ENCODE measurements at regions not wholly inside any gene's neighbourhood (a gene's known extent, or its start where the extent isn't known, plus 50 kb on each side); places are given as distances from the start of the nearest gene placed in this dataset.
"Not testable (repeated sequence)": the region's sequence is repeated elsewhere in the genome, so short reads cannot be mapped to it uniquely, and the experiment has no call there.

- no peaks in the 10 kb centered on the region for H3K27me3 ChIP-seq (ENCODE audit: control insufficient read depth, insufficient read depth, low read length)
- H3K4me3 ChIP-seq (ENCODE audit: insufficient read depth, low read depth, low read length), result no peak overlapping the region
- no peak for DNase-seq
- H3K36me3 ChIP-seq (replicated peaks; ENCODE audit: control insufficient read depth, insufficient read depth, low read length), result no peaks in the 10 kb centered on the region
These were observed 105.6 kb upstream of the PMEPA1 start for GRCh38 chr20:57815405-57815804.

DNA sequence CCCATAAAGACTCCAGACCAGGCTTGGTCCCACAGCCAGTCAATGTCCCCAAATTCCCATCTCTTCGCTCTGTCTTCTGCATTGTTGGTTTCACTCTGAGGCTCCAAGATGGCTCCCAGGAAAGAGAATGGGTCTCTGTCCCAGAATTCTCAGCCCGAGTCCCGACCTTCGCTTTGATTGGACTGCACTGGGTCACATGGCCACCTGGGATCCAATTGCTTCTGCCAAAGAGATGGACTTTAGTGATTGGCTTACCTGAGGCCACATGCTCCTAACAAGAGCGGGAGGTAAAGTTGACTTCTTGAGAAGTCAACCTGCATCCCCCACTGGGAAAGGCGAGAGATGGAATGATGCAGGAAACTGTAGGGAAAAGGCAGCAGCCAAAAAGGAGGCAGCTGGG is 104.7 kb upstream of the PMEPA1 start:
- Histone ChIP-seq H3K27me3 (ENCODE audit: control insufficient read depth, insufficient read depth, low read length) (no peaks in the 10 kb centered on the region), H3K36me3 (replicated peaks; ENCODE audit: control insufficient read depth, insufficient read depth, low read length) (no peaks in the 10 kb centered on the region), H3K4me3 (ENCODE audit: insufficient read depth, low read depth, low read length) (no peak overlapping the region)
- DNase-seq, result no peak

- DNase-seq, result no peak
- H3K4me3 ChIP-seq (ENCODE audit: insufficient read depth, low read depth, low read length), result no peak overlapping the region
- H3K27me3 ChIP-seq (ENCODE audit: control insufficient read depth, insufficient read depth, low read length), result no peaks in the 10 kb centered on the region
These were observed 103.9 kb upstream of the PMEPA1 start for GRCh38 chr20:57813509-57814269.

DNA sequence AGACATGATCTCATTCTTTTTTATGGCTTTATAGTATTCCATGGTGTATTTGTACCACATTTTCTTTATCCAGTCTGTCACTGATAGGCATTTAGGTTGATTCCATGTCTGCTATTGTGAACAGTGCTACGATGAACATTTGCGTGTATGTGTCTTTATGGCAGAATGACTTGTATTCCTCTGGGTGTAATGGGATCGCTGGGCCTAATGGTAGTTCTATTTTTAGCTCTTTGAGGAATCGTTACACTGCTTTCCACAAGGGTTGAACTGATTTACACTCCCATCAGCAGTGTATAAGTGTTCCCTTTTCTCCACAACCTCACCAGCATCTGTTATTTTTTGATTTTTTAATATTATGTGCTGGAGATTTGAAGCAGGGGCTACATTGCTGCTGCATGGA is 102.8 kb upstream of the PMEPA1 start:
- not testable (repeated sequence) for DNase-seq; H3K27me3 ChIP-seq (ENCODE audit: control insufficient read depth, insufficient read depth, low read length); H3K36me3 ChIP-seq (replicated peaks; ENCODE audit: control insufficient read depth, insufficient read depth, low read length); H3K4me3 ChIP-seq (ENCODE audit: insufficient read depth, low read depth, low read length)

More at GRCh38 chr20:57813509-57814269, 103.9 kb upstream of the PMEPA1 start:
- H3K36me3 ChIP-seq (replicated peaks; ENCODE audit: control insufficient read depth, insufficient read depth, low read length), result no peaks in the 10 kb centered on the region

GRCh38 chr20:57811374-57812020 is 101.7 kb upstream of the PMEPA1 start:
- H3K4me3 ChIP-seq (ENCODE audit: insufficient read depth, low read depth, low read length), result no peak overlapping the region
- no peaks in the 10 kb centered on the region; the same call in 1 of the 2 replicates for H3K27me3 ChIP-seq (ENCODE audit: control insufficient read depth, insufficient read depth, low read length)
- DNase-seq, result peak; percentile 67
- no peaks in the 10 kb centered on the region for H3K36me3 ChIP-seq (replicated peaks; ENCODE audit: control insufficient read depth, insufficient read depth, low read length)

DNA sequence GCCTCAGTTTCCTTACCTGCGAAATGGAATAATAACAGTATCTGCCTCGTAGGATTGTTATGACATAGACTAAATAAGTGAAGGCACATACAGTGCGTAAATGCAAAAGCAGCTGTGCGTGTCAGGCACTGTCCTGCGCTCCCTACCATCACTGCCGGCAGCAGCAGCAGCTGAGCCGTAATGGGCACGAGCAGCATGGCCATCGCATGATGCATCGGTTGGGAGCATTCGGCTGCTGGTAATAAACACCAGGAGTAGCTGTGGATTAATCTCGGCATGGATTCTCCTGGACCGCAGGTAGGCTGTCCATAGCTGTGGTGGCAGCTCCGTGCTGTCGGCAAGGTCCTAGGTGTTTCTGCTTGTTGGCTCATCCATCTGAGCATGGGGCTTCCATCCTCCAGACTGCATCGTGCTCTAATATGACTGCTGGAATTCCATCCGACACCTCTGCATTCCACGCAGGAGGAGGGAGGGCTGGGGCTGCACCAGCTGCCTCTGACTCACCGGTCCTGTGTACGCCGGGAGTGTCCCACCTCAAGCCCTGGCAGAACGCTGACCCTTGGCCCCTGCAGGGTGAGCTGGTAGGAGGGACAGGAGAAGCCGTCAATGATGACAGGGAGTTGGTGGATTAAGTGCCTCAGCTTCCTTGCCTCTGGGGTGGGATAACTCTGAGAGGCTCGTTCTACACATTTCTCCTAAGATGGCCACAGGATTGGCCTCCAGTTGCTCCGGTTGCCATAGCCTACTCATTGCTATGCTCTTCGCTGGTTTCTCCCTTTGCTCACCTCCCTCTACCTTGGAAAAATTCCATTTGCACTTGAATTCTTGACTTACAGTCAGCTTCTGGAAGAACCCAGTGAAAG is 100.9 kb upstream of the PMEPA1 start:
- H3K4me3 ChIP-seq (ENCODE audit: insufficient read depth, low read depth, low read length), result no peak overlapping the region
- DNase-seq, result no peak
- H3K36me3 ChIP-seq (replicated peaks; ENCODE audit: control insufficient read depth, insufficient read depth, low read length), result no peaks in the 10 kb centered on the region
- H3K27me3 ChIP-seq (ENCODE audit: control insufficient read depth, insufficient read depth, low read length), result no peaks in the 10 kb centered on the region; the same call in 1 of the 2 replicates

DNA sequence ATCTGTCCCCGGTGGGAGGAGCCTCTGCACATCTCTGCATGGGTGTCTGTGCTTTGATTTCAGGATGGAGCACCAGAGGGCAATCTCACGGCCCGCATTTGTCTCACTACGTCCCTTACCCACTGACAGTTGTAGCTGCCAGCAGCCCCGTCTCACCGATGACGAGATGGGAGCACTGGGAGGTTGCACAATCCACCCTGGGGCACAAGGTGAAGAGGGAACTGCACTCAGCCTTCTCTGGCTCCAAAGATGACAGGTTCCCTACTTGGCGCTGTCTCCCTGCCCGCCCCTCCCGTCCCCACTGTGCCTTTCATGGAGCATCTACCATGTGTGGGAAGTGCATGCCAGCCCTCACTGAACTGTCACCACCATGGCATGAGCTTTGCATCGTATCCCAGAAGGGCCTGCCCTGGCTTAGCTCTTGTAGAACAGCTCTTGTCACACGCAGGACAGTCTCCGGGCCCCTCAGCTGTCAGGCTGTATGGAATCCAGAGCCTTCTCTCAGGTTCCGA is 99.9 kb upstream of the PMEPA1 start:
- Histone ChIP-seq H3K36me3 (replicated peaks; ENCODE audit: control insufficient read depth, insufficient read depth, low read length) (no peaks in the 10 kb centered on the region), H3K4me3 (ENCODE audit: insufficient read depth, low read depth, low read length) (no peak overlapping the region), H3K27me3 (ENCODE audit: control insufficient read depth, insufficient read depth, low read length) (no peaks in the 10 kb centered on the region; the same call in 1 of the 2 replicates)
- no peak for DNase-seq

- no peak for DNase-seq
- Histone ChIP-seq H3K36me3 (replicated peaks; ENCODE audit: control insufficient read depth, insufficient read depth, low read length) (no peaks in the 10 kb centered on the region), H3K4me3 (ENCODE audit: insufficient read depth, low read depth, low read length) (no peak overlapping the region), H3K27me3 (ENCODE audit: control insufficient read depth, insufficient read depth, low read length) (no peaks in the 10 kb centered on the region; the same call in 1 of the 2 replicates)
These were observed 99.3 kb upstream of the PMEPA1 start for GRCh38 chr20:57809149-57809548.

GRCh38 chr20:57808264-57809070 is 98.7 kb upstream of the PMEPA1 start:
- H3K36me3 ChIP-seq (replicated peaks; ENCODE audit: control insufficient read depth, insufficient read depth, low read length), result no peaks in the 10 kb centered on the region
- H3K4me3 ChIP-seq (ENCODE audit: insufficient read depth, low read depth, low read length), result no peak overlapping the region
- no peaks in the 10 kb centered on the region; the same call in 1 of the 2 replicates for H3K27me3 ChIP-seq (ENCODE audit: control insufficient read depth, insufficient read depth, low read length)
- peak; percentile 40 for DNase-seq

- Histone ChIP-seq H3K36me3 (replicated peaks; ENCODE audit: control insufficient read depth, insufficient read depth, low read length) (no peaks in the 10 kb centered on the region), H3K4me3 (ENCODE audit: insufficient read depth, low read depth, low read length) (no peak overlapping the region), H3K27me3 (ENCODE audit: control insufficient read depth, insufficient read depth, low read length) (no peaks in the 10 kb centered on the region; the same call in 1 of the 2 replicates)
- no peak for DNase-seq
These were observed 97.8 kb upstream of the PMEPA1 start for GRCh38 chr20:57807401-57808263.

DNA sequence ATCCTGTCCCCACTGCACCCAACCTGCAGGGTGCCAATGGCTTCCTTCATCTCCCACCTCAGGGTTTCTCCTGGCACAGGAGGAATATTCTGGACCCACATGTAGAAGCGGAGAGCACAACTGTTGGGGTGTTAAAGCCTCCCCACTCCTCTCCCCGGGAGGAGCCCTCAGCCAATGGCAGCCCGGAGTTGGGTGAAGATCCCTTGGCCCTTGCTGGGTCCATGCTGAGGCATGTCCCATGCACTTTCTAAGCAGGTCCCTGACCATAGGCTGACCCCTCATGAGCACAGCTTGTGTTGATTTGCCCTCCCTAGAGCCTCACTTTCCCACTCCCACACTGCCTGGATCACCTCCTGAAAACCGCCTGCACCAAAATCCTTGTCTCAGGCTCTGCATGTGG is 97.2 kb upstream of the PMEPA1 start:
- no peak for DNase-seq

DNA sequence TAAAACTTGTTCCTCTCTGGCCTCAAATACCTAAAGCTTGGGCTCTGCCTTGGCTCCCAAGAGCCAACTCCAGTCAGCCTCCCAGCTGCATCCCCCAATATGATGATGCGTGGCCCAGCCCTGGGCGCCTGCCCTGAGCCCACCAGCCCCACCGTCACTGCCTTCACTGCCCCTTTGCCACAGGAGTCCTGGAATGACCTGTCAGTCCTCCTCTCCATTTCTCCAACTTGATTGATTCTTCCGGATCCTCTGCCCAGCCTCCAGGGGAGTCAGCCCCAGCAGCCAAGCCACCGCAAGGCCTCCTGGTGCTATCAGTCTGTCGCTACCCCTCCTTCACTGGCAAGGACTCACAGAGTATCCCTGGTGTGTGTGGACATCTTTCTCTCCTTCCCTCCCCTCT is 96.7 kb upstream of the PMEPA1 start:
- Histone ChIP-seq H3K36me3 (replicated peaks; ENCODE audit: control insufficient read depth, insufficient read depth, low read length) (no peaks in the 10 kb centered on the region), H3K4me3 (ENCODE audit: insufficient read depth, low read depth, low read length) (no peak overlapping the region), H3K27me3 (ENCODE audit: control insufficient read depth, insufficient read depth, low read length) (no peaks in the 10 kb centered on the region; the same call in 1 of the 2 replicates)
- DNase-seq, result no peak

More for the DNA sequence above, 97.2 kb upstream of the PMEPA1 start:
- no peaks in the 10 kb centered on the region; the same call in 1 of the 2 replicates for H3K27me3 ChIP-seq (ENCODE audit: control insufficient read depth, insufficient read depth, low read length)
- H3K36me3 ChIP-seq (replicated peaks; ENCODE audit: control insufficient read depth, insufficient read depth, low read length), result no peaks in the 10 kb centered on the region
- no peak overlapping the region for H3K4me3 ChIP-seq (ENCODE audit: insufficient read depth, low read depth, low read length)

GRCh38 chr20:57805747-57806146 is 95.9 kb upstream of the PMEPA1 start:
- no peak for DNase-seq
- H3K36me3 ChIP-seq (replicated peaks; ENCODE audit: control insufficient read depth, insufficient read depth, low read length), result no peaks in the 10 kb centered on the region

More at GRCh38 chr20:57805747-57806146, 95.9 kb upstream of the PMEPA1 start:
- H3K27me3 ChIP-seq (ENCODE audit: control insufficient read depth, insufficient read depth, low read length), result no peaks in the 10 kb centered on the region; the same call in 1 of the 2 replicates
- H3K4me3 ChIP-seq (ENCODE audit: insufficient read depth, low read depth, low read length), result no peak overlapping the region
